ENCODE measurements at regions not wholly inside any gene's neighbourhood (a gene's known extent, or its start where the extent isn't known, plus 50 kb on each side); places are given as distances from the start of the nearest gene placed in this dataset.

GRCh38 chr7:68015122-68015977 lies 1018.7 kb downstream of the TYW1 start:
- no CpG with 5 or more reads among the region's 5 CpGs for WGBS (ENCODE audit: insufficient coverage)
- Mint-ChIP-seq H3K27ac (no peak overlapping the region), H3K4me1 (no peaks in the 10 kb centered on the region), H3K27me3 (no peaks in the 10 kb centered on the region), H3K9me3 (peaks cover 2 to 17% (median 13%) of the 10 kb centered on the region in 3 donors), H3K36me3 (no peaks in the 10 kb centered on the region), H3K4me3 (no peak overlapping the region)
- H3K36me3 ChIP-seq (ENCODE audit: control insufficient read depth in 2 of 2, extremely low read depth in 1 of 2, insufficient read depth in 1 of 2, low read length in 1 of 2) = no peaks in the 10 kb centered on the region
- CTCF ChIA-PET = no interaction called here
- POLR2A ChIA-PET = no interaction called here
- ATAC-seq (replicated peaks in 1 of 4) (no peak), DNase-seq (no peak)
- H3K4me1 ChIP-seq (ENCODE audit: control insufficient read depth in 1 of 2, extremely low read depth in 1 of 2, insufficient read depth in 2 of 2, low read length in 2 of 2) = no peaks in the 10 kb centered on the region
- no peaks in the 10 kb centered on the region for H3K9me3 ChIP-seq
- H3K27me3 ChIP-seq (replicated peaks in 1 of 2; ENCODE audit: control insufficient read depth in 2 of 2, extremely low read depth in 1 of 2, insufficient read depth in 2 of 2, low read length in 1 of 2) = no peaks in the 10 kb centered on the region
- no peak overlapping the region for H3K27ac ChIP-seq (ENCODE audit: low read length)
- H3K4me3 ChIP-seq (ENCODE audit: control insufficient read depth in 1 of 2, extremely low read depth in 1 of 2, low read length in 1 of 2) = no peak overlapping the region

GRCh38 chr7:68015978-68016532 lies 1019.4 kb downstream of the TYW1 start:
- Mint-ChIP-seq H3K4me1 (no peaks in the 10 kb centered on the region), H3K9me3 (peaks cover 2 to 16% (median 13%) of the 10 kb centered on the region in 3 donors), H3K4me3 (no peak overlapping the region), H3K36me3 (no peaks in the 10 kb centered on the region), H3K27ac (no peak overlapping the region), H3K27me3 (no peaks in the 10 kb centered on the region)
- 65% methylated on average over 1 of the region's 2 CpGs for WGBS (ENCODE audit: insufficient coverage)
- Histone ChIP-seq H3K4me1 (ENCODE audit: control insufficient read depth in 1 of 2, extremely low read depth in 1 of 2, insufficient read depth in 2 of 2, low read length in 2 of 2) (no peaks in the 10 kb centered on the region), H3K4me3 (ENCODE audit: control insufficient read depth in 1 of 2, extremely low read depth in 1 of 2, low read length in 1 of 2) (no peak overlapping the region), H3K9me3 (no peaks in the 10 kb centered on the region), H3K27me3 (replicated peaks in 1 of 2; ENCODE audit: control insufficient read depth in 2 of 2, extremely low read depth in 1 of 2, insufficient read depth in 2 of 2, low read length in 1 of 2) (no peaks in the 10 kb centered on the region), H3K36me3 (ENCODE audit: control insufficient read depth in 2 of 2, extremely low read depth in 1 of 2, insufficient read depth in 1 of 2, low read length in 1 of 2) (no peaks in the 10 kb centered on the region), H3K27ac (ENCODE audit: low read length) (no peak overlapping the region)
- POLR2A ChIA-PET = no interaction called here
- DNase-seq (no peak), ATAC-seq (replicated peaks in 1 of 4) (no peak)
- CTCF ChIA-PET = no interaction called here

GRCh38 chr7:68020102-68020501 lies 1023.5 kb downstream of the TYW1 start:
- H3K27ac Mint-ChIP-seq = no peak overlapping the region
- 60% methylated on average over 1 of the region's 3 CpGs for WGBS (ENCODE audit: insufficient coverage)

GRCh38 chr7:68025369-68025768 lies 1028.7 kb downstream of the TYW1 start:
- no peak overlapping the region for H3K4me3 Mint-ChIP-seq
- no peak overlapping the region for H3K27ac Mint-ChIP-seq

More at GRCh38 chr7:68020102-68020501, 1023.5 kb downstream of the TYW1 start:
- no peak overlapping the region for H3K27ac ChIP-seq (ENCODE audit: low read length)
- H3K4me3 ChIP-seq (ENCODE audit: control insufficient read depth in 1 of 2, extremely low read depth in 1 of 2, low read length in 1 of 2) = no peak overlapping the region
- H3K36me3 Mint-ChIP-seq = no peaks in the 10 kb centered on the region
- no peak overlapping the region for H3K4me3 Mint-ChIP-seq
- ChIA-PET CTCF (interaction anchor here in 1 of 2 donors (0.7 kb wide), 2 partner anchors 28 to 136 kb away, joined by 3 read pairs; no protein-coding TSS in a partner anchor), POLR2A (no interaction called here)
- no peaks in the 10 kb centered on the region for H3K36me3 ChIP-seq (ENCODE audit: control insufficient read depth in 2 of 2, extremely low read depth in 1 of 2, insufficient read depth in 1 of 2, low read length in 1 of 2)
- no peaks in the 10 kb centered on the region for H3K4me1 ChIP-seq (ENCODE audit: control insufficient read depth in 1 of 2, extremely low read depth in 1 of 2, insufficient read depth in 2 of 2, low read length in 2 of 2)
- H3K9me3 ChIP-seq = no peaks in the 10 kb centered on the region
- no peaks in the 10 kb centered on the region for H3K27me3 ChIP-seq (replicated peaks in 1 of 2; ENCODE audit: control insufficient read depth in 2 of 2, extremely low read depth in 1 of 2, insufficient read depth in 2 of 2, low read length in 1 of 2)
- no peaks in the 10 kb centered on the region for H3K4me1 Mint-ChIP-seq
- H3K27me3 Mint-ChIP-seq = no peaks in the 10 kb centered on the region
- DNase-seq (no peak), ATAC-seq (replicated peaks in 1 of 4) (no peak)
- H3K9me3 Mint-ChIP-seq = peaks cover 6 to 14% (median 13%) of the 10 kb centered on the region in 3 donors

GRCh38 chr7:68030530-68030929 lies 1033.9 kb downstream of the TYW1 start:
- WGBS (ENCODE audit: insufficient coverage) = no CpG with 5 or more reads among the region's 3 CpGs
- Mint-ChIP-seq H3K4me1 (no peaks in the 10 kb centered on the region), H3K4me3 (no peak overlapping the region), H3K27ac (no peak overlapping the region), H3K9me3 (peaks cover 11 to 44% (median 19%) of the 10 kb centered on the region in 3 donors), H3K27me3 (no peaks in the 10 kb centered on the region), H3K36me3 (no peaks in the 10 kb centered on the region)
- CTCF ChIA-PET = no interaction called here
- H3K27ac ChIP-seq (ENCODE audit: low read length) = no peak overlapping the region
- ATAC-seq (replicated peaks in 1 of 4) = no peak
- no peaks in the 10 kb centered on the region for H3K27me3 ChIP-seq (replicated peaks in 1 of 2; ENCODE audit: control insufficient read depth in 2 of 2, extremely low read depth in 1 of 2, insufficient read depth in 2 of 2, low read length in 1 of 2)
- DNase-seq = no peak
- no peaks in the 10 kb centered on the region for H3K4me1 ChIP-seq (ENCODE audit: control insufficient read depth in 1 of 2, extremely low read depth in 1 of 2, insufficient read depth in 2 of 2, low read length in 2 of 2)
- POLR2A ChIA-PET = no interaction called here
- H3K4me3 ChIP-seq (ENCODE audit: control insufficient read depth in 1 of 2, extremely low read depth in 1 of 2, low read length in 1 of 2) = no peak overlapping the region
- H3K9me3 ChIP-seq = no peaks in the 10 kb centered on the region
- no peaks in the 10 kb centered on the region for H3K36me3 ChIP-seq (ENCODE audit: control insufficient read depth in 2 of 2, extremely low read depth in 1 of 2, insufficient read depth in 1 of 2, low read length in 1 of 2)

More at GRCh38 chr7:68025369-68025768, 1028.7 kb downstream of the TYW1 start:
- no peaks in the 10 kb centered on the region for H3K27me3 Mint-ChIP-seq
- Histone ChIP-seq H3K27ac (ENCODE audit: low read length) (no peak overlapping the region), H3K27me3 (replicated peaks in 1 of 2; ENCODE audit: control insufficient read depth in 2 of 2, extremely low read depth in 1 of 2, insufficient read depth in 2 of 2, low read length in 1 of 2) (no peaks in the 10 kb centered on the region), H3K4me3 (ENCODE audit: control insufficient read depth in 1 of 2, extremely low read depth in 1 of 2, low read length in 1 of 2) (no peak overlapping the region), H3K4me1 (ENCODE audit: control insufficient read depth in 1 of 2, extremely low read depth in 1 of 2, insufficient read depth in 2 of 2, low read length in 2 of 2) (no peaks in the 10 kb centered on the region), H3K9me3 (no peaks in the 10 kb centered on the region), H3K36me3 (ENCODE audit: control insufficient read depth in 2 of 2, extremely low read depth in 1 of 2, insufficient read depth in 1 of 2, low read length in 1 of 2) (no peaks in the 10 kb centered on the region)
- no peaks in the 10 kb centered on the region for H3K4me1 Mint-ChIP-seq
- no peak for ATAC-seq (replicated peaks in 1 of 4)
- peaks cover 10 to 20% (median 12%) of the 10 kb centered on the region in 3 donors for H3K9me3 Mint-ChIP-seq
- ChIA-PET POLR2A (no interaction called here), CTCF (no interaction called here)
- DNase-seq = no peak
- H3K36me3 Mint-ChIP-seq = no peaks in the 10 kb centered on the region

GRCh38 chr7:68031180-68031943 lies 1034.7 kb downstream of the TYW1 start:
- Mint-ChIP-seq H3K9me3 (peaks cover 11 to 44% (median 14%) of the 10 kb centered on the region in 3 donors), H3K4me3 (no peak overlapping the region), H3K27me3 (no peaks in the 10 kb centered on the region), H3K27ac (no peak overlapping the region), H3K36me3 (no peaks in the 10 kb centered on the region), H3K4me1 (no peaks in the 10 kb centered on the region)
- no peaks in the 10 kb centered on the region for H3K4me1 ChIP-seq (ENCODE audit: control insufficient read depth in 1 of 2, extremely low read depth in 1 of 2, insufficient read depth in 2 of 2, low read length in 2 of 2)
- 55% methylated on average over 2 of the region's 5 CpGs for WGBS (ENCODE audit: insufficient coverage)
- no peaks in the 10 kb centered on the region for H3K27me3 ChIP-seq (replicated peaks in 1 of 2; ENCODE audit: control insufficient read depth in 2 of 2, extremely low read depth in 1 of 2, insufficient read depth in 2 of 2, low read length in 1 of 2)
- CTCF ChIA-PET = no interaction called here
- ATAC-seq (replicated peaks in 1 of 4) (no peak), DNase-seq (no peak)
- H3K27ac ChIP-seq (ENCODE audit: low read length) = no peak overlapping the region
- H3K9me3 ChIP-seq = no peaks in the 10 kb centered on the region
- POLR2A ChIA-PET = no interaction called here
- no peak overlapping the region for H3K4me3 ChIP-seq (ENCODE audit: control insufficient read depth in 1 of 2, extremely low read depth in 1 of 2, low read length in 1 of 2)
- no peaks in the 10 kb centered on the region for H3K36me3 ChIP-seq (ENCODE audit: control insufficient read depth in 2 of 2, extremely low read depth in 1 of 2, insufficient read depth in 1 of 2, low read length in 1 of 2)
